ENCODE measurements at regions not wholly inside any gene's neighbourhood (a gene's known extent, or its start where the extent isn't known, plus 50 kb on each side); places are given as distances from the start of the nearest gene placed in this dataset.
"Not testable (repeated sequence)": the region's sequence is repeated elsewhere in the genome, so short reads cannot be mapped to it uniquely, and the experiment has no call there.

DNA sequence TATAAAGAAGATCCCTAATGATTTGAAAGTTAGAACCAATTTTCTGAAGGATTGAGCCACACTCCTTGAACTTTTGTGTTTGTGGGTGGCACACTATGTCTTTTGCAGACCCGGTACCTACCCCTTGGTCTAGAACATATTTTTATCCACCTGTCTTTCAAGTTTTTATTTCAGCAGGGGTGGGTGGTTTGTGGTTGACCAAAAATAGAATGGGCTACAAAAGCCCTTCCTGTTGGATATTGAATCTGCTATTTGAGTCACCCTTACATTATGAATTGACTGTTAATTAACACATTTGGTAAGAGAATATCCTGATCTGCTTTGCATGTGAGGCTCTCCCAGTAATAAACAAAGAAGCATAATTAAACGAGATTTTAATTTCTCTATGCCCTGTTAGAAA is 401.2 kb downstream of the POTEH start:
- H3K27ac Mint-ChIP-seq; H3K4me1 Mint-ChIP-seq; ATAC-seq; H3K27me3 Mint-ChIP-seq (ENCODE audit: low read depth); H3K4me3 Mint-ChIP-seq; DNase-seq (ENCODE audit: low spot score); CTCF ChIA-PET; POLR2A ChIA-PET: not testable (repeated sequence)
- Mint-ChIP-seq H3K36me3 (peaks cover 26% of the 10 kb centered on the region), H3K9me3 (peaks cover 17% of the 10 kb centered on the region)

DNA sequence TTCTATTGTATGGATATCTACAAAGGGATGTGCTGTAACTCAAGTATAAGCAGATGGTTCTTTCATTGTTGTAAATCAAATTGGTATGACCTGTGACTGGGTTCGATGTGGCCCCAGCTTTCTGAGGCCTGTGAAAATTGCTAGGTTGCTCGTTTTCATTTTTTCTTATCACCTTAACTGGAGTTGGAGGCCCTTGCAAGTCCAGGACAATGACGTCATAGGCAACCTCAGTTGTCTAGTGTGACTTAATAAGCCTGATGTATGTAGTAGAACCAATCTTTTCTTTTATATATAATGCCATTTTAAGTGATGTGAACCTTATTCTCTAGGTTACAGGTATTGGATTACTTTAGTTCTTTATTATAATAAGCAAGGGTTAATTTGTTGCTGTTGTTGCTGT is 415.3 kb downstream of the POTEH start:
- H3K36me3 Mint-ChIP-seq, result peaks cover 44% of the 10 kb centered on the region
- H3K27ac Mint-ChIP-seq; ATAC-seq; H3K27me3 Mint-ChIP-seq (ENCODE audit: low read depth); H3K4me1 Mint-ChIP-seq; POLR2A ChIA-PET; CTCF ChIA-PET; DNase-seq (ENCODE audit: low spot score); H3K4me3 Mint-ChIP-seq: not testable (repeated sequence)
- H3K9me3 Mint-ChIP-seq, result peaks cover 58% of the 10 kb centered on the region

DNA sequence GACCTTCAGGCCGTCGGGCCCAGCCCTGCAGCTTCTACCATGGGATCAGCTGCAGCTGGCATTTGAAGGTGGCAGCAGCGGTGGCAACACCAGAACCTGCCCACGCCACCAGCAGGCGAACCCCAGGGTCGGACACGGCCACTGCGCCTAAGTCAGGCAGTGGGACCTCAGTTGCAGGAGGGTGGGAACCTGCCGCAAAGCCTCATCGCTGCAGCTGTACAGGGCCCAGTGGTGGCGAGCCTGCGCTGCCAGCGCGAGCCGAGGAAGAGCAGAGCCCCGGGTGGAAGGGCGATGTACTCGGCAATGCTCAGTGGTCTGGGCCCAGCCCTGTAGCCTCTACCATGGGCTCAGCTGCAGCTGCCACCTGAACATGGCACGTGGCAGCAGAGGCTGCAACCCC is 441.6 kb downstream of the POTEH start:
- peaks cover 34% of the 10 kb centered on the region for H3K36me3 Mint-ChIP-seq
- CTCF ChIA-PET, result not testable (repeated sequence)

DNA sequence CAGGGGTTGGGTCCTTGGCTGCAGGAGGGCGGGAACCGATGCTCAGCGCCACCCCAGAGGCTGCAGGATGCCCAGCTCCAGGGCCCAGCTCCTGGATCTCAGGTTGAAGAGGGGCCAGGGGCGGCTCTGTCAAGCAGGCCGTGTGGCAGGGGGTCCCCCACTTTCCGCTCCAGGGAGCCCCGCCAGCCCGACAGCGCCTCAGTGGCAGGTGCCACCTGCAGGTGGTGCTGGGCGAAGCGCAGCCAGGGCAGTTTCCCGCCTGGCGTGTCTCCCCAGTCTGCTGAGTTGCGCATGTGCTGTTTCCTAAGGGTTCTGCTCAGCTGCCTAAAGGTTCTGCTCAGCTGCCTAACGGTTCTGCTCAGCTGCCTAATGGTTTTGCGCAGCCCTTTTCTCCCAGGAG is 442.1 kb downstream of the POTEH start:
- no peak overlapping the region for H3K4me3 Mint-ChIP-seq
- peaks cover 35% of the 10 kb centered on the region for H3K36me3 Mint-ChIP-seq
- CTCF ChIA-PET, result no interaction called here
- DNase-seq (ENCODE audit: low spot score) (no peak), ATAC-seq (no peak)
- H3K27ac Mint-ChIP-seq, result no peak overlapping the region
- H3K9me3 Mint-ChIP-seq, result peaks cover 46% of the 10 kb centered on the region
- POLR2A ChIA-PET, result no interaction called here
- H3K4me1 Mint-ChIP-seq, result no peaks in the 10 kb centered on the region
- TF ChIP-seq ELF4 (CRISPR knock-in tag; IDR thresholded peaks at IDR 0.05; ENCODE audit: low read depth) (no peak), FOXK1 (CRISPR knock-in tag; IDR thresholded peaks at IDR 0.05) (no peak), OVOL2 (CRISPR knock-in tag; IDR thresholded peaks at IDR 0.05; ENCODE audit: borderline replicate concordance) (no peak), TEAD1 (CRISPR knock-in tag; IDR thresholded peaks at IDR 0.05) (no peak), TP53 (CRISPR knock-in tag; IDR thresholded peaks at IDR 0.05) (no peak)
- TF ChIP-seq, protein P1, sequence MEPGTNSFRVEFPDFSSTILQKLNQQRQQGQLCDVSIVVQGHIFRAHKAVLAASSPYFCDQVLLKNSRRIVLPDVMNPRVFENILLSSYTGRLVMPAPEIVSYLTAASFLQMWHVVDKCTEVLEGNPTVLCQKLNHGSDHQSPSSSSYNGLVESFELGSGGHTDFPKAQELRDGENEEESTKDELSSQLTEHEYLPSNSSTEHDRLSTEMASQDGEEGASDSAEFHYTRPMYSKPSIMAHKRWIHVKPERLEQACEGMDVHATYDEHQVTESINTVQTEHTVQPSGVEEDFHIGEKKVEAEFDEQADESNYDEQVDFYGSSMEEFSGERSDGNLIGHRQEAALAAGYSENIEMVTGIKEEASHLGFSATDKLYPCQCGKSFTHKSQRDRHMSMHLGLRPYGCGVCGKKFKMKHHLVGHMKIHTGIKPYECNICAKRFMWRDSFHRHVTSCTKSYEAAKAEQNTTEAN (CRISPR knock-in tag; IDR thresholded peaks at IDR 0.05), result no peak
- TF ChIP-seq, protein P2, sequence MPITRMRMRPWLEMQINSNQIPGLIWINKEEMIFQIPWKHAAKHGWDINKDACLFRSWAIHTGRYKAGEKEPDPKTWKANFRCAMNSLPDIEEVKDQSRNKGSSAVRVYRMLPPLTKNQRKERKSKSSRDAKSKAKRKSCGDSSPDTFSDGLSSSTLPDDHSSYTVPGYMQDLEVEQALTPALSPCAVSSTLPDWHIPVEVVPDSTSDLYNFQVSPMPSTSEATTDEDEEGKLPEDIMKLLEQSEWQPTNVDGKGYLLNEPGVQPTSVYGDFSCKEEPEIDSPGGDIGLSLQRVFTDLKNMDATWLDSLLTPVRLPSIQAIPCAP (CRISPR knock-in tag; IDR thresholded peaks at IDR 0.05), result no peak
- peaks cover 3% of the 10 kb centered on the region; the same call in 1 of the 2 replicates for H3K27me3 Mint-ChIP-seq (ENCODE audit: low read depth)

More for the DNA sequence above, 441.6 kb downstream of the POTEH start:
- H3K27ac Mint-ChIP-seq; H3K4me1 Mint-ChIP-seq; ATAC-seq; H3K27me3 Mint-ChIP-seq (ENCODE audit: low read depth); POLR2A ChIA-PET; DNase-seq (ENCODE audit: low spot score); H3K4me3 Mint-ChIP-seq: not testable (repeated sequence)
- H3K9me3 Mint-ChIP-seq, result peaks cover 42% of the 10 kb centered on the region

DNA sequence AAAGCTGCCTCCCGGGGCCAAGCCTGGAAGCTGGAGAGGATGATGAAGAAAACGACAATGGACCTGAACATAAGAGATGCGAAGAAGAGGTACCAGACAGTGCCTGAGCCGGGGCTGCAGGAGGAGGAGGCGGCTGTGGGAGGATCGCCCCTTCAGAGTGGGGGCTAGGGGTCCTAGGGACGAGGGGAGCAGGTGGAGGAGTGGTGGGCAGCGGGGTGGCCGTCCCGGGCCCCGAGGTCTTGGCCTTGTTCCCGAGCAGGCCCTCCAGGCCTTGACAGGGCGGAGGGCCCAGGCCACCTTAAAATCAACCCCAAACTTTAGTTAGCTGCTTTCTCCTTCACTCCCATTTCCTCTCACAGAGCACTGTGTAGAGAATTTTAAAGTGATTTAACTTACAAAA is 442.8 kb downstream of the POTEH start:
- H3K27ac Mint-ChIP-seq; H3K4me3 Mint-ChIP-seq; POLR2A ChIA-PET; CTCF ChIA-PET; ATAC-seq; H3K4me1 Mint-ChIP-seq; H3K27me3 Mint-ChIP-seq (ENCODE audit: low read depth); DNase-seq (ENCODE audit: low spot score): not testable (repeated sequence)
- Mint-ChIP-seq H3K9me3 (peaks cover 43% of the 10 kb centered on the region), H3K36me3 (peaks cover 36% of the 10 kb centered on the region)

DNA sequence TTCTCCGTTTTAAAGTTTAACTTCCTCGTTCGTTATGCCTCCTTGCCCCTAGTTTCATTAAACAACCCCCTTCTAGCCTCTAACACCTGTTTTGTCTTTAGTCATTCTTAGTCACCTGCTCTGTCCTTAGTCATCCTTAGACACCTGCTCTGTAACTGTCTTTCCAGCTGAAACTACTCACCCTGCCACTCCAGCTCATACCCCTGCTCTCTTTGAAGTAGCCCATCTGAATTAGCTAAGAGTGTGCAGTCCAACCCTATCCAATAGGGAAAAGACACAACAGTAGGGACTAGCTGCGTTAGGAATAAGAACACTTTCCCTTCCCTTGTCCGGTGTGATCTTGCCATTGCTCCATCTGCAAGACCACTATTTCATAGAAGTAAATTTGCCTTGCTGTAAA is 446.5 kb downstream of the CCT8L2 start:
- peaks cover 65% of the 10 kb centered on the region for H3K9me3 Mint-ChIP-seq
- ATAC-seq; POLR2A ChIA-PET; H3K27ac Mint-ChIP-seq; H3K4me3 Mint-ChIP-seq; DNase-seq (ENCODE audit: low spot score); H3K4me1 Mint-ChIP-seq; H3K27me3 Mint-ChIP-seq (ENCODE audit: low read depth); CTCF ChIA-PET: not testable (repeated sequence)
- H3K36me3 Mint-ChIP-seq, result peaks cover 53% of the 10 kb centered on the region

DNA sequence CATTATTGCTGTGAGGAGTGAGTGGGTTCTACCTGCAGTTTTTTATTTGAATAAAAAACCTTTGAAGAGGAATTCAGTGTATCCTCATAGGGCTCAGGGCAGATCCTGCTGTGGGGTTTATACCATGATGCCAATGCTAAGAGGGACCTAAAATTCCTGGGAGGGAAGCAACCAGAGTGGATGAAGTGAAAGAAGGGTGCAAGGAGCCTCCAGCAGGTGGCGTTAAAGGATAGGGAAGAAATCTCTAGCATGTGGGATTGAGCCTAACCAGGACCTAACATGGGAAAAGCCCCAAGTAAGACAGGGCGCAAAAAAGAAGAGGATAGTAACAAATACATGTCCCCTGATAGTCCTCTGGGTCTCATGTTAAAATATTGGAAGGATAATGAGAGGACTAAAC is 445.7 kb downstream of the CCT8L2 start:
- Mint-ChIP-seq H3K36me3 (peaks cover 47% of the 10 kb centered on the region), H3K9me3 (peaks cover 66% of the 10 kb centered on the region)
- POLR2A ChIA-PET; H3K27ac Mint-ChIP-seq; H3K4me1 Mint-ChIP-seq; H3K27me3 Mint-ChIP-seq (ENCODE audit: low read depth); H3K4me3 Mint-ChIP-seq; DNase-seq (ENCODE audit: low spot score); ATAC-seq; CTCF ChIA-PET: not testable (repeated sequence)

DNA sequence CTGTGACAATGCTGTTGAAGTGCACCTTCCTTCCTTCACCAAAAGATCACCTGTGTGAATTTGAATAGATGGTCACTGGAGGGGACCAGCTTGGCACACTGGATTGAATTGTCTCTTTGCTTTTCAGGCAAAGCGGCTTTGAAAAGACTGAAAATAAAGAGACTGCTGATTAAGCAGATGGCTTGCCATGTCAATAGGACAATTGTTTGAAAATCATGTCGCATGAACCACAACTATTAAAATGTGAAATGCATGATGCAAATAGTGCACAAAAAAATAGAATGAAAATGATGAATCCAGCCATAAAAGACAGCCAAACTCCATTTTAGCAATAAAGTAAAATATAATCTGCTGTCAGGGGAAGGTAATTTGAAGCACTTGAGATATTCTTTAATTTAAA is 415.3 kb downstream of the CCT8L2 start:
- not testable (repeated sequence) for H3K27ac Mint-ChIP-seq, ATAC-seq
- peaks cover 39% of the 10 kb centered on the region for H3K9me3 Mint-ChIP-seq

DNA sequence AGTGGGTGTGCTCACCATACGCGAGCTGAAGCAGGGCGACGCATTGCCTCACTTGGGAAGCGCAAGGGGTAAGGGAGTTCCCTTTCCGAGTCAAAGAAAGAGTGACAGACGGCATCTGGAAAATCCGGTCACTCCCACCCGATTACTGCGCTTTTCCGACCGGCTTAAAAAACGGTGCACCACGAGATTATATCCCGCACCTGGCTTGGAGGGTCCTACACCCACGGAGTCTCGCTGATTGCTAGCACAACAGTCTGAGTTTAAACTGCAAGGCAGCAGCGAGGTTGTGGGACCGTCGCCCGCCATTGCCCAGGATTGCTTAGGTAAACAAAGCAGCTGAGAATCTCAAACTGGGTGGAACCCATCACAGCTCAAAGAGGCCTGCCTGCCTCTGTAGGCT is 408.7 kb downstream of the CCT8L2 start:
- H3K4me3 Mint-ChIP-seq; DNase-seq (ENCODE audit: low spot score); H3K27ac Mint-ChIP-seq; ATAC-seq; CTCF ChIA-PET; H3K4me1 Mint-ChIP-seq; POLR2A ChIA-PET; H3K27me3 Mint-ChIP-seq (ENCODE audit: low read depth): not testable (repeated sequence)
- peaks cover 49% of the 10 kb centered on the region for H3K36me3 Mint-ChIP-seq
- peaks cover 40% of the 10 kb centered on the region for H3K9me3 Mint-ChIP-seq

More for the DNA sequence above, 415.3 kb downstream of the CCT8L2 start:
- H3K4me3 Mint-ChIP-seq; H3K27me3 Mint-ChIP-seq (ENCODE audit: low read depth); H3K4me1 Mint-ChIP-seq; CTCF ChIA-PET; DNase-seq (ENCODE audit: low spot score); POLR2A ChIA-PET: not testable (repeated sequence)
- peaks cover 40% of the 10 kb centered on the region for H3K36me3 Mint-ChIP-seq
